RWPE2 (cell line): ENCODE measurements at regions not wholly inside any gene's neighbourhood (a gene's known extent, or its start where the extent isn't known, plus 50 kb on each side); places are given as distances from the start of the nearest gene placed in this dataset.
A peak's percentile ranks its signal among the peaks of the same experiment; 100 is the strongest.

Experiments
- ATAC-seq: fragments of 200-7000 bp; cut with Tn5 transposase; 3 replicates; pipeline ENCODE4 v1.9.1; 2021; ENCODE audit warnings: low read depth
- DNase-seq: peaks from one replicate; pipeline ENCODE4 v3.0.0-alpha.2; 2020; ENCODE audit warnings: low spot score
- H3K27ac ChIP-seq: fragments of 450-650 bp; 2 replicates; pipeline ENCODE4 v1.5.1; 2017; ENCODE audit warnings: mild to moderate bottlenecking; ENCODE audit not compliant: poor library complexity, severe bottlenecking
- H3K27me3 ChIP-seq: fragments of 250-450 bp; sonication (Bioruptor Pico); 2 replicates; pipeline ENCODE4 v1.5.1; 2021; ENCODE audit warnings: mild to moderate bottlenecking, moderate library complexity; ENCODE audit not compliant: insufficient read depth, poor library complexity, severe bottlenecking
- H3K36me3 ChIP-seq: fragments of 250-450 bp; sonication (Bioruptor Pico); 2 replicates; pipeline ENCODE4 v1.5.1; 2020; ENCODE audit warnings: low read depth, mild to moderate bottlenecking, moderate library complexity
- H3K4me1 ChIP-seq: fragments of 250-450 bp; sonication (Bioruptor Pico); 2 replicates; pipeline ENCODE4 v1.5.1; 2021; ENCODE audit warnings: mild to moderate bottlenecking, moderate library complexity; ENCODE audit not compliant: insufficient read depth, poor library complexity, severe bottlenecking
- H3K4me3 ChIP-seq: fragments of 250-450 bp; sonication (Bioruptor Pico); 2 replicates; pipeline ENCODE4 v1.5.1; 2021; ENCODE audit warnings: mild to moderate bottlenecking, moderate library complexity; ENCODE audit not compliant: severe bottlenecking
- H3K9me3 ChIP-seq: fragments of 250-450 bp; sonication (Bioruptor Pico); 2 replicates; pipeline ENCODE4 v1.5.1; 2021; ENCODE audit warnings: mild to moderate bottlenecking, moderate library complexity; ENCODE audit not compliant: severe bottlenecking
- CTCF ChIP-seq: fragments of 450-650 bp; IDR thresholded peaks from one replicate; pipeline ENCODE4 v1.5.1; 2017; ENCODE audit warnings: mild to moderate bottlenecking, moderate library complexity; ENCODE audit not compliant: poor library complexity, severe bottlenecking

- no peaks in the 10 kb centered on the region for H3K4me1 ChIP-seq
- no peaks in the 10 kb centered on the region for H3K9me3 ChIP-seq
- TF ChIP-seq CTCF: no peak
- H3K4me3 ChIP-seq: no peak overlapping the region
- no peaks in the 10 kb centered on the region for H3K36me3 ChIP-seq
- no peak for DNase-seq
- no peak for ATAC-seq
- no peak overlapping the region for H3K27ac ChIP-seq
- H3K27me3 ChIP-seq: no peaks in the 10 kb centered on the region
Measured at GRCh38 chr3:177561769-177562392, 364.6 kb upstream of the TBL1XR1 start.

GRCh38 chr3:177563243-177563780 is 366.0 kb upstream of the TBL1XR1 start:
- H3K9me3 ChIP-seq: no peaks in the 10 kb centered on the region
- DNase-seq (no peak), ATAC-seq (no peak)
- TF ChIP-seq CTCF: no peak
- H3K27me3 ChIP-seq: no peaks in the 10 kb centered on the region
- H3K36me3 ChIP-seq: no peaks in the 10 kb centered on the region
- H3K4me3 ChIP-seq: no peak overlapping the region
- no peak overlapping the region for H3K27ac ChIP-seq
- no peaks in the 10 kb centered on the region for H3K4me1 ChIP-seq

GRCh38 chr3:177563792-177564191 is 366.5 kb upstream of the TBL1XR1 start:
- Histone ChIP-seq H3K27ac (no peak overlapping the region), H3K9me3 (no peaks in the 10 kb centered on the region), H3K27me3 (no peaks in the 10 kb centered on the region), H3K4me1 (no peaks in the 10 kb centered on the region), H3K36me3 (no peaks in the 10 kb centered on the region), H3K4me3 (no peak overlapping the region)
- no peak for TF ChIP-seq CTCF
- ATAC-seq: no peak
- DNase-seq: no peak

- DNase-seq: no peak
- no peak overlapping the region for H3K4me3 ChIP-seq
- H3K27me3 ChIP-seq: no peaks in the 10 kb centered on the region
- H3K4me1 ChIP-seq: no peaks in the 10 kb centered on the region
- H3K27ac ChIP-seq: no peak overlapping the region
- no peaks in the 10 kb centered on the region for H3K9me3 ChIP-seq
- ATAC-seq: no peak
- H3K36me3 ChIP-seq: no peaks in the 10 kb centered on the region
- no peak for TF ChIP-seq CTCF
Measured at GRCh38 chr3:177565981-177566380, 368.7 kb upstream of the TBL1XR1 start.

- no peak overlapping the region for H3K4me3 ChIP-seq
- no peak overlapping the region for H3K27ac ChIP-seq
- DNase-seq (no peak), ATAC-seq (peak; percentile 51; the same call in 1 of the 3 replicates)
- no peaks in the 10 kb centered on the region for H3K9me3 ChIP-seq
- H3K36me3 ChIP-seq: no peaks in the 10 kb centered on the region
- H3K4me1 ChIP-seq: no peaks in the 10 kb centered on the region
- H3K27me3 ChIP-seq: no peaks in the 10 kb centered on the region
- TF ChIP-seq CTCF: no peak
Measured at GRCh38 chr3:177567833-177568232, 370.6 kb upstream of the TBL1XR1 start.
